Ovary (tissue), 3 donors: ENCODE measurements at regions not wholly inside any gene's neighbourhood (a gene's known extent, or its start where the extent isn't known, plus 50 kb on each side); places are given as distances from the start of the nearest gene placed in this dataset.
"Not testable (repeated sequence)": the region's sequence is repeated elsewhere in the genome, so short reads cannot be mapped to it uniquely, and the experiment has no call there.

Experiments
- EP300 ChIP-seq: sonication (generic); formaldehyde crosslinking; IDR thresholded peaks from one replicate; pipeline ENCODE4 v1.6.1; 2017; ENCODE audit warnings: antibody characterized with exemption
- POLR2A ChIP-seq: fragments of 450-650 bp; IDR thresholded peaks from one replicate; pipeline ENCODE4 v1.6.1; 2017; ENCODE audit warnings: antibody characterized with exemption, mild to moderate bottlenecking, moderate library complexity
- TF ChIP-seq, protein P1 (sequence below), 3 donors: fragments of 450-650 bp in 2 of 3; fragments of 200-600 bp in 1 of 3; IDR thresholded peaks; one replicate each; pipeline versions ENCODE4 v1.5.1 to v1.8.0; 2016 to 2022; ENCODE audit warnings: antibody characterized with exemption in 3 of 3, mild to moderate bottlenecking in 1 of 3
- donor health status: DM: no; HTN: no; CAD: no.

DNA sequence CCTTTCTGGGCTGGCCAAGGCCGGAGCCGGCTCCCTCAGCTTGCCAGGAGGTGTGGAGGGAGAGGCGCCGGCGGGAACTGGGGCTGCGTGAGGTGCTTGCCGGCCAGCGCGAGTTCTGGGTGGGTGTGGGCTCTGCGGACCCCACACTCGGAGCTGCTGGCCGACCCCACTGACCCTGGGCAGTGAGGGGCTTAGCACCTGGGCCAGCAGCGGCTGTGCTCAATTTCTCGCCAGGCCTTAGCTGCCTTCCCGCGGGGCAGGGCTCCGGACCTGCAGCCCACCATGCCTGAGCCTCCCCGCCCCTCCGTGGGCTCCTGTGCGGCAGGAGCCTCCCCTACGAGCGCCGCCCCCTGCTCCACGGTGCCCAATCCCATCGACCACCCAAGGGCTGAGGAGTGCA is 103.4 kb upstream of the JCAD start:
- not testable (repeated sequence) for TF ChIP-seq EP300, POLR2A
- TF ChIP-seq, protein P1, sequence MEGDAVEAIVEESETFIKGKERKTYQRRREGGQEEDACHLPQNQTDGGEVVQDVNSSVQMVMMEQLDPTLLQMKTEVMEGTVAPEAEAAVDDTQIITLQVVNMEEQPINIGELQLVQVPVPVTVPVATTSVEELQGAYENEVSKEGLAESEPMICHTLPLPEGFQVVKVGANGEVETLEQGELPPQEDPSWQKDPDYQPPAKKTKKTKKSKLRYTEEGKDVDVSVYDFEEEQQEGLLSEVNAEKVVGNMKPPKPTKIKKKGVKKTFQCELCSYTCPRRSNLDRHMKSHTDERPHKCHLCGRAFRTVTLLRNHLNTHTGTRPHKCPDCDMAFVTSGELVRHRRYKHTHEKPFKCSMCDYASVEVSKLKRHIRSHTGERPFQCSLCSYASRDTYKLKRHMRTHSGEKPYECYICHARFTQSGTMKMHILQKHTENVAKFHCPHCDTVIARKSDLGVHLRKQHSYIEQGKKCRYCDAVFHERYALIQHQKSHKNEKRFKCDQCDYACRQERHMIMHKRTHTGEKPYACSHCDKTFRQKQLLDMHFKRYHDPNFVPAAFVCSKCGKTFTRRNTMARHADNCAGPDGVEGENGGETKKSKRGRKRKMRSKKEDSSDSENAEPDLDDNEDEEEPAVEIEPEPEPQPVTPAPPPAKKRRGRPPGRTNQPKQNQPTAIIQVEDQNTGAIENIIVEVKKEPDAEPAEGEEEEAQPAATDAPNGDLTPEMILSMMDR (IDR thresholded peaks at IDR 0.05), result not testable (repeated sequence)
